NCI-H2029 treated with DMSO at 0.1 percent for 48 hours (cell line): ENCODE measurements at regions not wholly inside any gene's neighbourhood (a gene's known extent, or its start where the extent isn't known, plus 50 kb on each side); places are given as distances from the start of the nearest gene placed in this dataset.
"Not testable (repeated sequence)": the region's sequence is repeated elsewhere in the genome, so short reads cannot be mapped to it uniquely, and the experiment has no call there.

Experiments
- DNase-seq: peaks from one replicate; lab custom pipeline; 2025; lab: John Stamatoyannopoulos, UW

- no peak for DNase-seq
Observed at GRCh38 chr6:102126488-102126887, 733.0 kb downstream of the GRIK2 start.

DNA sequence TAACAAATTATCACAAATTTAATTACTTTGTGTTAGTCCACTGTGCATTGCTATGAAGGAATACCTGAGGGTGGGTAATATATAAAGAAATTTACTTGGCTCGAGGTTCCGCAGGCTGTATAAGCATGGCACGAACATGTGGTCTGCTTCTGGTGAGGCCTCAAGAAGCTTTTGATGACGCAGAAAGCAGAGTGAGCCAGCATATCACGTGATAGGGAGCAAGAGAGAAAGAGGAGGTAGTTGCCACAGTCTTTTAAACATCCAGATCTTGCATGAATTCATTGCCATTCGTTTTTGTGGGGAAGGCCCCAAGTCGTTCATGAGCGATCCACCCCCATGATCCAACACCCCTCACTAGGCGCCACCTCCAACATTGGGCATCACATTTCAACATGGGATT, 733.7 kb downstream of the GRIK2 start:
- DNase-seq = no peak

- no peak for DNase-seq
Observed at GRCh38 chr6:102137859-102138258, 744.4 kb downstream of the GRIK2 start.

- DNase-seq = peak; percentile 26
Observed at GRCh38 chr6:102149191-102149590, 755.7 kb downstream of the GRIK2 start.

DNA sequence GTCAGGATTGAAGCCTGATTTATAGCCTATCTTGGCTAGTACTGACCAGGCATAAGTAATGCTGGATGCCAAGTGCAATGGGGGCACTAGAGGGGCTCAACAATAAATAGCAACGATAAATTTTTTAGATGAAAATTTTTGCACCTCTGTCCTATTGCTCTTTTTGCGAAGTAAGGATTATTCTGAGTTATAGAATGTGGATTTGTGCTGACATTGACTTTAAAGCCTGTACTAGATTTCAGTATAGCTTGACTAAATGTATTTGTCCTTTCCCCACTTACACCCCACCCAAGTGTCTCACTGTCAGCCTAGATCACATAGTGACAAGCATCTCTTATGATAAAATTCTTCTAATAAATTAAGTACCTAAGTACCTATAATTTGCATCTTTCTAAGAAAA, 757.0 kb downstream of the GRIK2 start:
- no peak for DNase-seq

DNA sequence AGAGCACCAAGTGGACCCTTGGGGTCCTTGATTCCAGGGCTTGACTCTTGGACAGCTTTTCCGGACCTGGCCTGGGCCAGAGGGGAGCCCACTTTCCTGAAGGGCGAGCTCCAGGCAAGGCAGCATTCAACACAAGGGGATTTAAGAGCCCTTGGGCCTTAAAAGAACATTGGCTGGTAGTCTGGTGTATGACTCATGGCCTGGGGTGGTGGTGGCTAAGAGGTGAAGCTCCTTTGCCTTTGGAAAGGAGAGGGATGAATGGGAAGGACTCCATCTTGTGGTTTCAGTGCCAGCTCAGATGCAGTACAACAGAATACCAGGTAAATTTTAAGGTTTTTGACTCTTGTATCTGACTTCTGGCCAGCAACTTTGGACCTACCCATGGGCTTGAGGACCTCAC, 760.7 kb downstream of the GRIK2 start:
- DNase-seq = peak; percentile 35

GRCh38 chr6:102154874-102155273, 761.4 kb downstream of the GRIK2 start:
- DNase-seq = no peak

- not testable (repeated sequence) for DNase-seq
Observed at GRCh38 chr6:102169802-102170201, 776.3 kb downstream of the GRIK2 start.

DNA sequence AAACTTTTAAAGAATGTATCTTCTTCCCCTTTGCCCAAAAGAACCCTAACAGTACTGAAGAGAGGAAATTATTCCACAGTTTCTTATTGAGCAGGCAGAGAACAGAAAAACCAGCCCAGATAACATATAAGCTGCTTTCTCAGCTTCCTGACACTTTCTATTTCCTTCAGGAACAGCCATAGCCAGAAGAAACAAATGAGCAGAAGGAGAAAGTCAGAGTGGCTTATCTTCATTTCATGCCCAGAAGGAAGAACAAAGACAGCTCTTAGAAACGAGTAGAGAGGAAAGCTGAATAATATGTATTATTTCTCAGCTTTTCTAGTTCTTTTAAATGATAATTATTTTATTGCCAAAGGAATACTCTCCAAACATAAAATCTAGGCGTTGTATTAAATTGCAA, 793.7 kb downstream of the GRIK2 start:
- no peak for DNase-seq

- no peak for DNase-seq
Observed at GRCh38 chr6:102195311-102195710, 801.8 kb downstream of the GRIK2 start.

GRCh38 chr6:102197211-102197610, 803.7 kb downstream of the GRIK2 start:
- DNase-seq = no peak

DNA sequence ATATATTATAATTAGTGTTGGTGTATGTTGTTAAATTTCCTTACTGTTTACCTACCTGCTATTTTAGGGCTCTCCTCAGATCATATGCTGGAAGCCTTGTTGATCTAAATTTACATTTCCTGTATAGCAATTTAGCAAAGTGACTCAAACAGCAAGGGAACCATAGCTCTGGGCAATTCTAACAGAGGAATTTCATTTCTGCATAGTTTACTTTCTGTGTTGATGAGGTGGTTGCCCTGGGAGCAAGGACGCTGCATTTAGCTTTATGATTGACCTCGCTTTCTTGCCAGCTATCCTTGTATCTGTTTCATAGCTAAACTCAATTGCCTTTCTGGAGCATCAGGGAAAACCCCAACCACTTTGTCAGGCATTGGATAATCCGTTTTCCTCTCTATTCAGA, 810.8 kb downstream of the GRIK2 start:
- no peak for DNase-seq

- DNase-seq = no peak
Observed at GRCh38 chr6:102215425-102215824, 821.9 kb downstream of the GRIK2 start.

- no peak for DNase-seq
Observed at GRCh38 chr6:102216232-102216631, 822.7 kb downstream of the GRIK2 start.

GRCh38 chr6:102223942-102224341, 830.4 kb downstream of the GRIK2 start:
- no peak for DNase-seq

DNA sequence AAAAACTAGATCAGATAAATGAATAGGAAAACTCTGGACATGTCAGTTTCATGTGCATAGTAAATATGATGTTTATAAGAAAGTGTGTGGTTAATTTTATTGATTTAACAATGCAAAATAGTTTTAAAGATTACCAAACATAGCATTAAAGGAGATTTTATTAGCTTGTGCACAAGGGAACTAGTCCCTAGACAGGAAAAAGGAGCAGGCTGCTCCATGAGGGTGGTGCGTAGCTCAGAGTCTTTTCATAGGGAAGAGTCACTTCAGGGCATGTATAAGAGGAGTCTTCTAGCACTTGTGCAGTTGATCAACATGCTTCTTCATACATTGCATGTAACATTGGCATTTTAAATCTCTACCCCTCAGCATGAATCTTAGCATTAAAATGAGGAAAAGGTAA, 835.8 kb downstream of the GRIK2 start:
- DNase-seq = no peak
